Fibroblast of pulmonary artery (primary cell): ENCODE measurements at regions not wholly inside any gene's neighbourhood (a gene's known extent, or its start where the extent isn't known, plus 50 kb on each side); places are given as distances from the start of the nearest gene placed in this dataset.

Experiments
- DNase-seq: peaks from one replicate; pipeline ENCODE4 v3.0.0-alpha.2; 2010; ENCODE audit warnings: low read depth
- H3K4me3 ChIP-seq: replicated peaks from 2 replicates; pipeline ENCODE4 v1.5.1; 2011; ENCODE audit warnings: low read depth, mild to moderate bottlenecking, control low read depth, low read length, moderate library complexity
- TF ChIP-seq, protein P1 (sequence below): IDR thresholded peaks from 2 replicates; pipeline ENCODE4 v1.5.1; 2011; ENCODE audit warnings: mild to moderate bottlenecking, control low read depth, low read length, inconsistent platforms; ENCODE audit errors: missing control alignments

DNA sequence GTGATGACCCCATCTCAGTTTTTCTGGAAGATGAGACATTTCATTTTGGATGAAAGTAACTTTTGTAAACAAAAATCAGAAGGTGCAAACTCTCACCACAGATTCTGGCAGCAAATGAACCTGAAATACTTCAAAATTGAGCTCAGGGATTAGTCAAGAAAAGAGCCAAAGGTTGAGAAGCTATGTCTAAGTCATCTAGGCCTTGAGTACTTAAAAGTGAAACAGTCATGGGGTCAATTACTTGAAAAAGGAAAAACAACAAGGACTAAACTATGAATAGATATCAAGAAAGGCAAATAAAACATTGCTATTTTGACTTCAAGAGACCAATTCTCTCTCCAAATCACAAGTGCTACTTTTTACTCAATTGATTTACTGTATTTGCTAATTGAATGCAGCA, 285.1 kb downstream of the RBM43 start:
- no peak for DNase-seq
- TF ChIP-seq, protein P1, sequence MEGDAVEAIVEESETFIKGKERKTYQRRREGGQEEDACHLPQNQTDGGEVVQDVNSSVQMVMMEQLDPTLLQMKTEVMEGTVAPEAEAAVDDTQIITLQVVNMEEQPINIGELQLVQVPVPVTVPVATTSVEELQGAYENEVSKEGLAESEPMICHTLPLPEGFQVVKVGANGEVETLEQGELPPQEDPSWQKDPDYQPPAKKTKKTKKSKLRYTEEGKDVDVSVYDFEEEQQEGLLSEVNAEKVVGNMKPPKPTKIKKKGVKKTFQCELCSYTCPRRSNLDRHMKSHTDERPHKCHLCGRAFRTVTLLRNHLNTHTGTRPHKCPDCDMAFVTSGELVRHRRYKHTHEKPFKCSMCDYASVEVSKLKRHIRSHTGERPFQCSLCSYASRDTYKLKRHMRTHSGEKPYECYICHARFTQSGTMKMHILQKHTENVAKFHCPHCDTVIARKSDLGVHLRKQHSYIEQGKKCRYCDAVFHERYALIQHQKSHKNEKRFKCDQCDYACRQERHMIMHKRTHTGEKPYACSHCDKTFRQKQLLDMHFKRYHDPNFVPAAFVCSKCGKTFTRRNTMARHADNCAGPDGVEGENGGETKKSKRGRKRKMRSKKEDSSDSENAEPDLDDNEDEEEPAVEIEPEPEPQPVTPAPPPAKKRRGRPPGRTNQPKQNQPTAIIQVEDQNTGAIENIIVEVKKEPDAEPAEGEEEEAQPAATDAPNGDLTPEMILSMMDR = no peak

DNA sequence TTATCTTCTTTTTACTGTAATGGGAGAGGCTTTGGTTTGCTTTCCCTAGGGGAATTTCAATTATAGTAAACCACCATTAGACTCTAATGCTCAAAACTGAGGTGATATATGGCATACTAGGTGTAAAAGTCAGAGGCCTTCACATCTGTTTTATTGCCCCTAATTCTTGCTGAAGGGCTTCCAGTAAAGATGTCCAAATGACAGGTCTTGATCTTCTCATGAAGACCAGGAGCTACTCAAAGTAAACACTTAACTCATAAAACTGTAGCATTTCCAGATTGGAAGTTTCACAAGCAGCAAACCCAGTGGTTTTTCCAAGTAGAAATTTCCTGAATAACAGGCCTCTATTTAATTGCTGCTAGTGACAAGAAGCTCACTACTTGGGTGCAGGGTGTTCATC, 286.8 kb downstream of the RBM43 start:
- DNase-seq = no peak
- TF ChIP-seq, protein P1 = no peak
- H3K4me3 ChIP-seq = no peak overlapping the region

More for the DNA sequence above, 285.1 kb downstream of the RBM43 start:
- no peak overlapping the region for H3K4me3 ChIP-seq

GRCh38 chr2:150974234-150974633, 287.4 kb downstream of the RBM43 start:
- TF ChIP-seq, protein P1 = no peak
- DNase-seq = no peak
- H3K4me3 ChIP-seq = no peak overlapping the region

DNA sequence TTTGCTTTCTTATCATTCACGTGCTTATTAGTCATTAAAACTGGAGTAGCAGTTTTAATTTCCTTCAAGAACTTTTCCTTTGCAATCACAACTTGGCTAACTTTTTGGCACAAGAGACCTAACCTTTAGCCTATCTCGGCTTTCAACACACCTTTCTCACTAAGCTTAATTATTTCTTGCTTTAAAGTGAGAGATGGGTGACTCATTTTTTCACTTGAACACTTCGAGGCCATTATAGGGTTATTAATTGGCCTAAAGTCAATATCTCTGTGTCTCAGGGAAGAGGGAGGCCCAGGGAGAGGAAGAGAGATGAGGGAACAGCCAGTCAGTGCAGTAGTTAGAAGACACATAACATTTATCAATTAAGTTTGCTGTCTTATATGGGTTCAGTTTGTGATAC, 289.8 kb downstream of the RBM43 start:
- no peak for DNase-seq
- TF ChIP-seq, protein P1 = no peak
- H3K4me3 ChIP-seq = no peak overlapping the region

- TF ChIP-seq, protein P1 = no peak
- no peak for DNase-seq
Observed at GRCh38 chr2:150963336-150963735, 298.3 kb downstream of the RBM43 start.

GRCh38 chr2:150955231-150955630, 306.4 kb downstream of the RBM43 start:
- DNase-seq = no peak
- TF ChIP-seq, protein P1 = no peak
- H3K4me3 ChIP-seq = no peak overlapping the region

More at GRCh38 chr2:150963336-150963735, 298.3 kb downstream of the RBM43 start:
- H3K4me3 ChIP-seq = no peak overlapping the region

DNA sequence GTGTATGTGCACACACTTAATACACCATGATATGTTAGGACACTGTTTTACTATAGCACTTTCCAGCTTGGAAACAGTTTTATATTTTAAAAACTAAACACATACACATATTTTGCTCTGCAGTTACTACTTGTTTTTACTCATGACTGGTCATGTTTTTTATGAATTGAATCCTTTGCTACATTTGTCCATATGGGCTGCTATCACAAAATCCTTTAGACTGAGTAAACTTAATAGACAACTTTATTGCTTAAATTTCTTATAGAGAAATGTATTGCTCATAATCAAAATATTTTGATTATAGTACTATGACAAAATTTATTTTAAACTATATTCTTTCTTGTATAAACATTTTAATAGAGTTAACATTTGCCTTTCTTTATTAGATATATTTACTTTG, 314.8 kb downstream of the RBM43 start:
- TF ChIP-seq, protein P1 = no peak
- no peak overlapping the region for H3K4me3 ChIP-seq
- DNase-seq = no peak
